UCSD-AML1 (cell line): ENCODE measurements at regions not wholly inside any gene's neighbourhood (a gene's known extent, or its start where the extent isn't known, plus 50 kb on each side); places are given as distances from the start of the nearest gene placed in this dataset.
"Not testable (repeated sequence)": the region's sequence is repeated elsewhere in the genome, so short reads cannot be mapped to it uniquely, and the experiment has no call there.

ENCODE experiments used
- DNase-seq: peaks from one replicate; lab custom pipeline; 2025; ENCODE audit not compliant: unreplicated experiment; lab: John Stamatoyannopoulos, UW

- no peak for DNase-seq
These were observed 555.0 kb upstream of the CHAC2 start for GRCh38 chr2:53212576-53212975.

GRCh38 chr2:53211201-53211774, 556.3 kb upstream of the CHAC2 start:
- no peak for DNase-seq

GRCh38 chr2:53210538-53210937, 557.1 kb upstream of the CHAC2 start:
- DNase-seq, result no peak

GRCh38 chr2:53209679-53210458, 557.7 kb upstream of the CHAC2 start:
- DNase-seq, result no peak

GRCh38 chr2:53208815-53209214, 558.8 kb upstream of the CHAC2 start:
- no peak for DNase-seq

GRCh38 chr2:53206226-53206625, 561.4 kb upstream of the CHAC2 start:
- DNase-seq, result not testable (repeated sequence)

- no peak for DNase-seq
These were observed 565.5 kb upstream of the CHAC2 start for GRCh38 chr2:53202063-53202462.

- DNase-seq, result no peak
These were observed 567.5 kb upstream of the CHAC2 start for GRCh38 chr2:53200072-53200471.

- DNase-seq, result no peak
These were observed 578.6 kb upstream of the CHAC2 start for GRCh38 chr2:53188851-53189510.

GRCh38 chr2:53183581-53183980, 584.0 kb upstream of the CHAC2 start:
- DNase-seq, result no peak

- no peak for DNase-seq
These were observed 585.0 kb upstream of the CHAC2 start for GRCh38 chr2:53182601-53183000.

- no peak for DNase-seq
These were observed 585.8 kb upstream of the CHAC2 start for GRCh38 chr2:53181759-53182158.

- DNase-seq, result no peak
These were observed 590.3 kb upstream of the CHAC2 start for GRCh38 chr2:53177327-53177726.

- DNase-seq, result no peak
These were observed 593.1 kb upstream of the CHAC2 start for GRCh38 chr2:53174539-53174938.

GRCh38 chr2:53173698-53174455, 593.7 kb upstream of the CHAC2 start:
- DNase-seq, result no peak

- DNase-seq, result no peak
These were observed 594.5 kb upstream of the CHAC2 start for GRCh38 chr2:53173091-53173490.

GRCh38 chr2:53170466-53170865, 597.1 kb upstream of the CHAC2 start:
- DNase-seq, result no peak

GRCh38 chr2:53167227-53167626, 600.4 kb upstream of the CHAC2 start:
- DNase-seq, result no peak

- DNase-seq, result no peak
These were observed 617.5 kb upstream of the CHAC2 start for GRCh38 chr2:53150146-53150545.

GRCh38 chr2:53148221-53148620, 619.4 kb upstream of the CHAC2 start:
- no peak for DNase-seq

- no peak for DNase-seq
These were observed 636.2 kb upstream of the CHAC2 start for GRCh38 chr2:53131416-53131815.
